Choroid plexus epithelial cell (primary cell): ENCODE measurements at regions not wholly inside any gene's neighbourhood (a gene's known extent, or its start where the extent isn't known, plus 50 kb on each side); places are given as distances from the start of the nearest gene placed in this dataset.

Source experiments
- DNase-seq: peaks from one replicate; pipeline ENCODE4 v3.0.0-alpha.2; 2010; ENCODE audit warnings: low read depth
- H3K4me3 ChIP-seq: 2 replicates; pipeline ENCODE4 v1.5.1; 2011; ENCODE audit warnings: low read depth, mild to moderate bottlenecking, control low read depth, low read length, moderate library complexity
- TF ChIP-seq, protein P1 (sequence below): conservative IDR thresholded peaks from 2 replicates; pipeline ENCODE4 v1.5.1; 2011; ENCODE audit warnings: low read depth, mild to moderate bottlenecking, control low read depth, inconsistent platforms, low read length, moderate library complexity

DNA sequence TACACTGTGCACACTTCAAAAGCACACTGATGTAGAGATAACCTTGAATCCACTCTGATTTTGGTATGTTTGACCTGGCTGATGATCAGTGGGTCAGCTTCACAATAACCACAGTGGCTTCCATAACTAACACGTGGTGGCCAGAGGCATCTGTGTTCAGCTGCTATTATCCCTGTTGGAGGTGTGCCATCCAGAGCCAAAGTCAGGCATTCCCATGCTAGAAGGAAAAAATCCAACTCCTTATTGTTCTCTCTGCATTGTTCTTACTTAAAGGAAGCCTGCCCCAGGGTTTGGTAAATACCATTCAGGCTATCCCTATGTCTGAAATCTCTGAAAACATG lies 127.3 kb upstream of the MON1B start:
- DNase-seq = no peak
- TF ChIP-seq, protein P1, sequence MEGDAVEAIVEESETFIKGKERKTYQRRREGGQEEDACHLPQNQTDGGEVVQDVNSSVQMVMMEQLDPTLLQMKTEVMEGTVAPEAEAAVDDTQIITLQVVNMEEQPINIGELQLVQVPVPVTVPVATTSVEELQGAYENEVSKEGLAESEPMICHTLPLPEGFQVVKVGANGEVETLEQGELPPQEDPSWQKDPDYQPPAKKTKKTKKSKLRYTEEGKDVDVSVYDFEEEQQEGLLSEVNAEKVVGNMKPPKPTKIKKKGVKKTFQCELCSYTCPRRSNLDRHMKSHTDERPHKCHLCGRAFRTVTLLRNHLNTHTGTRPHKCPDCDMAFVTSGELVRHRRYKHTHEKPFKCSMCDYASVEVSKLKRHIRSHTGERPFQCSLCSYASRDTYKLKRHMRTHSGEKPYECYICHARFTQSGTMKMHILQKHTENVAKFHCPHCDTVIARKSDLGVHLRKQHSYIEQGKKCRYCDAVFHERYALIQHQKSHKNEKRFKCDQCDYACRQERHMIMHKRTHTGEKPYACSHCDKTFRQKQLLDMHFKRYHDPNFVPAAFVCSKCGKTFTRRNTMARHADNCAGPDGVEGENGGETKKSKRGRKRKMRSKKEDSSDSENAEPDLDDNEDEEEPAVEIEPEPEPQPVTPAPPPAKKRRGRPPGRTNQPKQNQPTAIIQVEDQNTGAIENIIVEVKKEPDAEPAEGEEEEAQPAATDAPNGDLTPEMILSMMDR = no peak
- H3K4me3 ChIP-seq = no peak overlapping the region

DNA sequence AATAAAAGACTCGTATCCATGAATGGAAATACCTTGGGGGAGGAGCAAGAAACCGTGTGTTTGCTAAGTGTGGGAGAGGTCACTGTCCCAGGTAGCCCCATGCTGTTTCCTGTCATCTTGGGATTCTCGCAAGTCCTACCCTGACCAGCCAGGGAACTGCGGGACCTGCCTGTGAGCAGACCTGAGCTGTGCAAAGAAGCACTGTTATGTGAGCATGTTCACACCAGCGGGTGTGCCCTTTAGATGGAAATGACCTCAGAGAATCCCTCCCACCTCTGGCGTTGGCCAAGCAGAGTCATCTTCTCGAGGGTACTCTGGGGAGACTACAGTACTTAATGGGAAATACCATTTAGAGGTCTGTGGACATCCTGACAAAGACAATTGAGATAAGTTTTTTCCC lies 127.0 kb upstream of the MON1B start:
- TF ChIP-seq, protein P1 = no peak
- no peak for DNase-seq

DNA sequence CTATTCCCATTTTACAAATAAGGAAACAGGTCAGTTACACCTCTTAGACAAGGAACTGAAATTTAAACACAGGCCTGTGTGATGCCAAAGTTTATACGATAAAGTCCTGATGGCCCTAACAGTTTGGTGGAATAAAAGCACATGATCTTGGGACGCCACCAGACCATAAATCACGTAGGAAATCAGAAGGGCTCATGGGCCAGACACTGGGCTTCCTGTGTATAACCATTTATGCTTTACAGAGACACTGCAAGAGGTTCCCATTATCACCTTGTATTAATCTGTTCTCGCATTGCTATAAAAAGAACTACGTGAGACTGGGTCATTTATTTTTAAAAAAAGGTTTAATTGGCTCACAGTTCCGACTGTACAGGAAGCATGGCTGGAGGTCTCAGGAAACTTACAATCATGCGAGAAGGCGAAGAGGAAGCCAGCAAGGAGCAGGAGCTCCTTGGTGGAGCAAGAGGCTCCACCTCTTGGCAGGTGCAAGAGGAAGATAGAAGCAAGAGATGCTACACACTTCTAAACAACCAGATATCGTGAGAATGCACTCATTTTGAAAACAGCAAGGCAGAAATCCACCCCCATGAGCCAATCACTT lies 124.0 kb upstream of the MON1B start:
- TF ChIP-seq, protein P1 = no peak
- H3K4me3 ChIP-seq = no peak overlapping the region
- DNase-seq = no peak

More for the DNA sequence above, 127.0 kb upstream of the MON1B start:
- no peak overlapping the region for H3K4me3 ChIP-seq

DNA sequence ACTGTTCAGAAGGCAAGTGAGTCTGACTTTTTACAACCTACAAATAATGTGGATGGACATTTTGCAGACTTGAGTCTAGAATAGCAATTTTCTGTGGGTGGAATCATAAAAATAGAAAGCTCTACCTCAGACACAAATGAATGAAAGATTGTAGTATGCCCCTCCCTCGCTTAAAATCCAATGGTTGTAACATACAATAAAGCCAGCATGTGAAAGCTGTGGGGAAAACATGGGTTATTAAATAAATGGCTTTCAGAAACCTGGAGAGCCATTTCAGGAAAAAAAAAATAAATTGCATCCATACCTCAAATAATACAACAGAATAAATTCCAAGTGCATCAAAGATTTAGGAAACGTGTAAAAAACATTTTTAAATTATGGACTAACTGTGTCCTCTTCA lies 123.1 kb upstream of the MON1B start:
- H3K4me3 ChIP-seq = no peak overlapping the region
- TF ChIP-seq, protein P1 = no peak
- DNase-seq = no peak

DNA sequence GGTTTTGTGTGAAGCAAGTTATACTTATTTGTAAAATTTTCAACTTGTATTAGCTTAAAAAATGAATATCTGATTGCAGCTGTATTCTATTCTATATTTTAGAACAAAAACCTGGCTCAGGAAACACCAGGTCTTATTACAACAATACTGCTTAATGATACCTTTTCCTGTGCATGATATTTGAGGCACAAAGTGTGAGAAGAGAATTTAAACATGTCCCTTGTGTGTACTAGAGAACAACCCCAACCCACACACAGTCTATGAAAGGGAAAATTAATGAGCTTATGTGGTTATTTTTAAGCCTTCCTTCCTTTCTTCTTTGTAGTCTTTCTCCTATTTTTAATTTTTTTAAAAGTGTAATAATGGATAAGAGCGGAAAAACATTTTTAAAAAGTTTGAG lies 122.6 kb upstream of the MON1B start:
- DNase-seq = no peak
- H3K4me3 ChIP-seq = no peak overlapping the region
- TF ChIP-seq, protein P1 = no peak

DNA sequence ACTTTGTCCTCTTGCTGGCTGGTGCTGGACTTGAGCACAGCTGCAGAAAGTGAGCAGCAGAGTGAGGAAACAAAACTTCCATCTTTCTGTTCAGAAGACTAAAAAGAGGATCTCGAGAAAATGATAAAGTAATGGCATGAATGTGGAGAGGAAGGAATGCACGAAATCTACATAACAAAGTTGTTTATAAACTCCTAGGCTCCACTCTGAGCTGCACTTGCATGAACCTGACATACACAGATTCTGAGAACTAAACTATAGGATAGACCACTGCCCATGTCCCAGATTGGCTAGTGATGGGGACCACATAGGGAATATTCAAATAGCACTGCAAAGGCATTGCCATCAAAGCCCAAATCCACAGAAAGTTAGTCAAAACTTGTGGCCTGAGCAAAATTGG lies 121.1 kb upstream of the MON1B start:
- DNase-seq = no peak
- TF ChIP-seq, protein P1 = no peak
- no peak overlapping the region for H3K4me3 ChIP-seq

DNA sequence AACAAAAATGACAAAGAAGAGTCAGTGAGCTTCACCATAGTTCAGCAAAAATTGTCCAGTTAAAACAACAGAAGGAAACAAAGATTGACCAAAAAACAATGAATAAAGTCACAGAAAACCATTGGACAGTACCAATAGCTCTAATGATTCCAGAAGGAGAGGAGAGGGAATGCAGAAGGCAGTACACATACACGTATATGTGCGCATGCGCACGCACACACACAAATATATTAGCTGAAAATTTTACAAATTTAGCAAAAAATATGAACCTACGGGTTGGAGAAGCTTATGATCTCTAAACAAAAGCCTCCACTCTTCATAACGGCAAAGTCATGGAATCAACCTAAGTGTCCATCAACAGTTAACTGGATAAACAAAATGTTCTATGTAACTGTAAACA lies 120.3 kb upstream of the MON1B start:
- no peak overlapping the region for H3K4me3 ChIP-seq
- TF ChIP-seq, protein P1 = no peak
- DNase-seq = no peak
